HT1080 (cell line): ENCODE measurements at regions not wholly inside any gene's neighbourhood (a gene's known extent, or its start where the extent isn't known, plus 50 kb on each side); places are given as distances from the start of the nearest gene placed in this dataset.

Source experiments
- DNase-seq: peaks from one replicate; pipeline ENCODE4 v3.0.0-alpha.2; 2015; ENCODE audit warnings: low read depth

DNA sequence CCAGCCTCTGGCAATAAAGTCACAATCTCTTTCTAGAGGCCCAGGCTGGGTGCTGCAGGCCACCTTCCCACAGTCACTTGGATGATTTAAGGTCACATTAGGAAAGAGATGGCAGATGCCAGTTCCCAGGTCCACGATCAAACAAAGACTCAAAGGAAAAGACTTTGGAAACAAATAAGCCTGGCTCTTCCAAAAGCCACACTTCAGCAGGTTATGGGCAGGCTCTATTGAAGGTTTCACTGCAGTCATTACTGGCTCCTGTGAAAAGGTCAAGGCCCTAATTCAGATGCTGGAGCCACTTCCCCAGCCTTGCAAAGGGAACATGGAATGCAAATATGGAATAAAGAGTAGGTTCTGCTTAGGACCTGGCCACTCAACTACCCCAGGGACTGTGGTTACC is 104.0 kb upstream of the ZNF32 start:
- no peak for DNase-seq

DNA sequence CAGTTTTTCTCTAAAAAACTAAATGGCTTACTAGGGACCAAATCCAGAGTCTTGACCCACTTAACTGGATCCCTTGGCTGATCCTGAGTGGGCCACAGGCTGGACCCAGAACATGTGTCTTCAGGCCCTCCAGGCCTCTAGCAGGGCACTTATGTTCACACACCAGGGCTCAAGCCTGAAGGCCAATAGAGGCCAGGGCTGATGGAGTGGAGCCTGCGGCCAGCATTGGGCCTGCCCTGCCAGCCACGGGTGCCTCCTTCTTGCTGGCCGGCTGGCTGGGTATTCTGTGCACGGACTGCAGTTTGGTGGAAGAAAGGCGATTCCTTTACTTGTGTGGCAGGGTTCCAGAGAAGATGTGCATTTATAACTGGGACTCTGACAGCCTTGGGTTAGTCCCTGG is 103.0 kb upstream of the ZNF32 start:
- DNase-seq: no peak

DNA sequence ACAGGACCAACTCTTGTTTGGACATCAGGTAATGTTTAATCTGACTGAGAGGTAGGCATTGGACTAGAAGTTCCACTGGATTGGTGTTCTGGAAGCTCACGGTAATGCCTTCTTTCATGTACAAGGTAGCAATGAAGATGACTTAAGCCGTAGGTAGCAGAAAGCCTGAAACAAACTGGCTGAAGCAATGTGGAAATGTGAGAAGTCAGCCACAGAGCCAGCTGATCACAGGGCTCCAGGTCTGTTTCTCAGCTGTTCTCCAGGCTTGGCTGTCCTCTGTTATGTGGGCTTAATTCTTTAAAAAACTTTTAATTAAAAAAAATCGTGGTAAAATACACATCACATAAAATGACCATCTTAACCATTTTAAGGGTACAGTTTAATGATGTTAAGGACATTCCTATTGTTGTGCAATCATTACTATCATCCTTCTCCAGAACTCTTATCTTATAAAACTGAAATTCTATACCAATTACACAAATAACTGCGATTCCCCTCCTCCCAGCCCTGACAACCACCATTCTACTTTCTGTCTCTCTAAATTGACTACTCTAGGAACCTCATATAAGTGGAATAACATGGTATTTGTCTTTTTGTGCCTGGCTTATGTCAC is 101.4 kb upstream of the ZNF32 start:
- DNase-seq: no peak

- no peak for DNase-seq
These were observed 100.5 kb upstream of the ZNF32 start for GRCh38 chr10:43749145-43749576.

DNA sequence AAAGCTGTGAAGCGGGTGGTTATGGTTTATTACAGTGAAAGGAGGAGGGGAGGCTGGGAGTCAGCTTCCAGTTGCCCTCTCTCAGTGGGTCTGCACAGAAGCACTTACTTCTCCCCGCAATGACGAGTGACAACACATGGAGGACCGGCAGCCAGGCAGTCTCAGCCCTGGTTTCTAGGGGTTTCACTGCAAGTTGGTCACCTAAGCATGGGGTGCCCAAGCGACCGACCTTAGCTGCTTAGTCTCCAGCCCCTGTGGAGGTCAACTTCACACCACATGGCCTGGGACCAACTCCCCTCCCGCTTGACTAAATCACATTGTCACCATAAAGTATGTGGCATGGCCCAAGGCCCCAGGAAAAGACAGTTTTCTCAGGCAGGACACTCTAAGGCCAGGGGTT is 99.9 kb upstream of the ZNF32 start:
- DNase-seq: no peak

DNA sequence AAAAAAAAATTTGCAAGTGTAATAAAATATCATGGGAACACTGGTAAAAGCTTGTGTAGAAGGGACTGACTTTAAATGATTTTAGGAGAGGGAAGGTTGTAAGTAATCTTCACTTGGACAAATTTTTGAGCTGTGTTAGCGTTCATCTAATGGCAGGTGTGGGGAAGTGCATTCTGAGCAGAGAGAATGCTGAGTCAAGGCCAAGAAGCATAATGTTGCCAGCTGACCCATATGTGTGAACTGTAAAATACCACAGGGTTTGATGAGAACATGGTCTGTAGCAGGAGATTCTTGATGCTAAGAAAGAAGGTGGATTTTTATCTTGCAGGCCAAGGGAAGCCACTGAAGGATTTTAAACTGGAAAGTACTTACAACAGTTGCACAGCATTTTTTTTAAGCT is 98.2 kb upstream of the ZNF32 start:
- DNase-seq: no peak

DNA sequence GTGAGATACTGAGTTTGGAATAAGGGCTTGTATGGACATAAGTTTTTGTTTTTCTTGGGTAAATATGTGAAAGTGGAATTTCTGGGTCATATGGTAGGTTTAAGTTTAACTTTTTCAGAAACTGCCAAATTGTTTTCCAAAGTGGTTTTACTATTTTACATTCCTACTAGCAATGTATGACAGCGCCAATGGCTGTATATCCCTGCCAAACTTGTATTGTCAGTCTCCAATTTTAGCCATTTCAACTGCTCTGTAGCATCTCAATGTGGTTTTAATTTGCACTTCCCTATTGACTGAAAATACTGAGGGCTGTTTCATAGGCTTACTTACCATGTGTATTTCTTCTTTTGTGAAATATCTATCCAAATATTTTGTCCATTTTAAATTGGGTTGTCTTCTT is 90.5 kb upstream of the ZNF32 start:
- no peak for DNase-seq

DNA sequence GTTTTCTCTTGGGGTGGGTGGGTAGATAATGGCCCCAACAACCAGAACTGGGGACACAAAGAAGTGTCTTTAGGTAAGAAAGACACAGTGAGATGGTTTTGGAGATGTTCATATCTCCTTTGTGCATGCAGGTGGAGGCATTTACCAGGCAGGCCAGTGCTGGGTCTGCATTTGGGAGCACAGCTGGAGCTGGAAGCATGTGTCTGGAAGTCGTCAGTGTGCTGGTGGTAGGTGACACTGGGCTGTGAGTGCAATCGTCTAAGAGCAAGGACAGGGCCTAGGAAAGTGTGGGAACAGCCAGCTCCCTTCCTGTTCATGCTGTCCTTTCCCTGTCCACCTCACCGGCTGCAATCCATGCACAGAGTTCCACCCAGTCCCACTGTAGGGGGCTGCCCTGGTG is 88.3 kb upstream of the ZNF32 start:
- DNase-seq: no peak

GRCh38 chr10:43735907-43736306 is 87.2 kb upstream of the ZNF32 start:
- no peak for DNase-seq

- no peak for DNase-seq
These were observed 86.0 kb upstream of the ZNF32 start for GRCh38 chr10:43734716-43735115.

DNA sequence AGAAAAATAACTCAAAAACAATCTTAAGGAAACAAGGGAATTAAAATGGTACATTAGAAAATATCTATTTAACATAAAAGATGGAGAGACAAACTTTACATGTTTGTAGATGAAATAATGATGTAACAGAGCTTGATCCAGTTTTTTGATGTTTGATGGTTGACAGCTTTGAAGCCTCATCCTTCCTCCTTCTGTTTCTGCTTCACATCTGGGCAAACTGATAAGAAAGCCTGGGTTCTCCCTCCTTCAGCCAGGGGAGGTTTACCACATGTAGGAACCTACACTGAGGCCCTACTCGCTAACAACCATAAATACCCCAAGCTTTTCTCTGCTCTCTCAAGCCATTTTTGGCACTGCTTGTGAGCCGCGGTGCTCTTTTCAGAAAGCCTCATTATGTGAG is 82.8 kb upstream of the ZNF32 start:
- no peak for DNase-seq

- no peak for DNase-seq
These were observed 79.7 kb upstream of the ZNF32 start for GRCh38 chr10:43728425-43728824.

- DNase-seq: no peak
These were observed 79.3 kb upstream of the ZNF32 start for GRCh38 chr10:43727935-43728334.

GRCh38 chr10:43715334-43715733 is 66.7 kb upstream of the ZNF32 start:
- DNase-seq: no peak

DNA sequence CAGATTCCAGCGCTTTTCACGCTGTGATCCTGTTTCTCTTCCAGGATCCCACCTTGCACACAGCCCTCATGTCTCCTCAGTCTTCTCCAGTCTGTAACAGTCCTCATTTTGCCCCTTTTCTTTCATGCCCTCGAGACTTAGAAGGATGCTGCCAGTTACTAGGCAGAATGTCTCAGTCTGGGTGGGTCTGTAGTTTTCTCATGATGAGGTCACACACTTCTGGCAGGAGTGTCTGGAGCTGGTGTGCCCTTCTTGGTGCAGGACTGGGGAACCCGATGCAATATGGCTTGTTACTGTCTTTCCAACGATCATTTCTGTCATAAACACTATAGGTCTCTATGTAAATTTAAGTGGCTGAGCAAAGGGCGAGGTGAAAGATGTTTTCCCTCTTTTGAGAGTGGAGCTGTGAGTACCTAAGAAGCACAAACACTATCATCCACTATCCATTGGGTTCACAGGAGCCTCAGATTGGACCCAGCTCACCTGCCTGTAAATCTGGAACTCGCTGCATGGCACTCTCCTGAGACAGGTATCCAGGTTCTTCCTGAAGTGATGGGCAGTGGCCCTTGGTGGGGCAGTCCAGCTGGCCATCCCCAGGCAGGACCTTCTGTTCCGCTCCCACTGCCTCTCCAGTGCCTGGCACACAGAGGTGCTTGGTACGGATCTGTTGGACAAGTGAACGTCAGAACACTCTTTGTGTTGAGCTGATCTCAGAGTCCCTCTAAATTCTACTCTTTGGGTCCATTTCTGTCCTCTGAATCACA is 64.3 kb upstream of the ZNF32 start:
- no peak for DNase-seq

DNA sequence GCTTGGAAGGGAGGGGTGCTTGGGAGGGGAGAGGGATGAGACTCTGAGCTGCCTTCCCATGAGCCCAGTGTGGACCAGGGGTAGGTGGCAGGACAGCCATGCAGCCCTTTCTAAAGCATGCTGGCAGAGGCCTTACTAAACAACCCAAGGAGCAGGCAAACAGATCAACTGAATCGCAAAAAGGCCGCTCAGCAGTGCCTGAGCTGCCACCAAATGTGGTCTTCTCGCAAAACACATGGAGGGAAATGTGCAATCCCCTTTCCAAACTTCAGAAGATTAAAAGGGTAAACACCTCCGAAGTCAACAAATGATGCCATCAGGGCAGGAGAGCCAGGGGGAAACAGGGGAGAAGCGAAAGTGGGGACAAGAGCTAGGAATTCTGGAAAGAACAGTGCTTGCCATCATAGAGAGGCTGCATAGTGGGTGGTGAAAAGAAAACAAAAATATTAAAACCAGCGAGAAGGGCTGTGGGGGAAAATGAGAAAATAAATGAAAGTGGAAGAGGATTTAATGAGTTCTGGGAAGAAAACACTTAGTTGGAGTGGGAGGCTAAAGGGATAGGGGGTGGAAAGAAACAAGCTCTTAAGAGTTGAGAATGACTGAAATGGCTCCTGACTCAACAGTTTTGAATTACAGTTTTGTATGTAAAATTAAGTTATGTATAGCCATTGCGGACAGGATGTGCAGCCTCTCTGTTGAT is 62.2 kb upstream of the ZNF32 start:
- no peak for DNase-seq

- no peak for DNase-seq
These were observed 59.6 kb upstream of the ZNF32 start for GRCh38 chr10:43708262-43708661.

DNA sequence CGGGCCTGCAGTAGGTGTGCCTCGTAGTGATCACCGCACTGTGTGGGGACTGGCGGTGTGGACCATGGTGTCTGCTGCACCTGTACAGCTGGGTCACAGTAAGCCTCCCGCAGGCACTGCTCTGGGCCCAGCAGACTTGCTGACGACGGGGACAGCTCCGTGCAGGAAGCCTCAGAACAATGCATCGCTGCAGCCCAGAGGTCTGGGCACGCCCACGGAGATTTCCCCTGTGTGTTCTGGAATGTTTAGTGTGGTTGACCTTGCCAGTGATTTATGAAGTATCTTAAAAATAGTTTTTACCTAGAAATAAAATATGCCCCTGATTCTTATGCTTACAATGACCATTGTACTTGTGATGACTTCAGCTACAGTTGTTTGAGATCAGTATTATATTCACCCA is 59.1 kb upstream of the ZNF32 start:
- DNase-seq: no peak

DNA sequence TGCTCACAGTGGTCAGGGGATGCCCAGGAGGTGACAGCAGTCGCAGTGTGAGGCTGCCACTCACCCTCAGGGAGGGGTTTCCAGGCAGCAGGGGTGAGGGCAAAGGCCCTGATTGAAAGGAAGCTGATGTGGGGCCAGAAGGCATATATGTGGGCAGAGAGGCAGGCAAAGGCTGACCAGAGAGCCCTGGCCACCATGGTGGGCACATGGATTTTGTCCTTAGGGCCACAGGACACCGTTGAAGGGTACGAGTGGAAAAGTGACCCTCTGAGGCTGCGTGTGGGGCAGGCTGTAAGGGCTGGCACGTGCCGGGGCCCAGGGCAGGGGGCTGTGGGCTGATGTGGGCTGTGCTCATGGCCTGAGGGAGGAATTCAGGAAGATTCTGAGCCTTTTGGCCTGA is 57.5 kb upstream of the ZNF32 start:
- DNase-seq: no peak

DNA sequence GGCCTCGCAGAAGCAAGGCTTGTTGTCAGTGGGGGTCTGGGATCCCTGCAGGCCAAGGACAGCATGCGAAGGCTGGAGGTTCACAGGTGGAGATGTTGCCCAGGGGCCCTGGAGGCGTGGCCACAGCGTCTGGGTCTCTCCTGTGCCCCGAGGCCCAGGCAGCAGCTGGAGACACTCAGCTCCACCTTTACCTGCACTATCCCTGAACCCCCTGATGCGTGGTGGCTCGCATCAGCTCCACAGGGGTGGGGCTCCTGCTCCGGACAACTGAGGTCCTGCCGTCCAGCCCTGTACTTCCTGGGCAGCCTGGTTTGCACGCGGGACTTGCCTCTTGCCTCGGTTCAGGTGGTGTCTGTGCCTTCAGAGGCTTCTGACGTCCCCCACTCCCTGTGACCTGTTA is 54.6 kb upstream of the ZNF32 start:
- no peak for DNase-seq

DNA sequence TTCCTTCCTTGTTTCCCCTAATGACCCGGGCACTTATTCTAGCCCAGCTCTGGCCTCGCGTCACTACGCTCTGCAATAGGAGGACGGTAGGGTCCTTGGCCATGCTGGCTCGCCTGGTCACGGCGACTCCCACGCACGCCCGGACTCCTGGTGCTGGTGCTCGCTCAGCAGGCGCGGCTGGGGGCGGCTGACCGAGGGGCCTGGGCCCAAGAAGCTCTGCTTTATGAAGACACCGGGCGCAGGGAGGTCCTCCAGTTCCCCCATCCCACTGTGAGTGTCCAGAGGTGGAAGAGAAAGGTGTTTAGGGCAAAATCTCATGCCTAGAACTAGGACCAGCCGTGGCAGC is 54.2 kb upstream of the ZNF32 start:
- DNase-seq: no peak

DNA sequence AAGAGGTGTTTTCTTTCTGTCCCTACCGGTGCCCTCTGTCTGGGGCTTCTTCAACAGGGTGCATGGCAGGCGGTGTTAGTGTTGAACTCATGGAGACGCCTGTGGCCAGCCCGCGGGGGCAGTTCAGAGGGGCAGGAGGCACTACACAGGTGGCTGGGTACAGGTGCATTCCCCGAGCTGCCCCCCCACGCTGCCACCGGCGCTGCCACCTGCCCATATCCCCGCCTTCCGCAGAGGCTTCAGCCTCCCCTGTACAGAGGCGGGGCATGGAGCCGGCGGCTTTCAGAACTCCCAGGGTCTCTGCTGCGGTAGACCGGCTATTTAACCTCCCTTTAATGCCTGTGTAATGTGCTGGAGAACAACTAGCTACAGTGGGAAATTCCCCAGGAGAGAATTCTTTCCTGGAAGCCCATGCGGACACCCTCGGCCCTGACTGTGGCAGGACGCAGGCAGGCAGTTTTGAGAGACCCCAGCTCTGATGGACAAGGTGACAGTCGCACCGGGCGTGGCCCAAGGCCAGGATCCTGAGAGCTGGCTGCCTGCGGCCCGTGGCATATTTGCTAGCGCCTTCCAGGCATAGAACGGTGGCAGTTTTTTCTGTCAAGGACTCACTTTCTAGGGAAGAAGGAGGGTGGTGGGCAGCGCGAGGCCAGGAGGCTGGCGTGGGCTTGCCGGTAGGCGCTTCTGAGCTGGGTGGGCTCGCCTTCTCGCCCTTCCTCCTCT is 53.7 kb upstream of the ZNF32 start:
- no peak for DNase-seq
